A673 (cell line): ENCODE measurements at regions not wholly inside any gene's neighbourhood (a gene's known extent, or its start where the extent isn't known, plus 50 kb on each side); places are given as distances from the start of the nearest gene placed in this dataset.

Experiments used
- BruUV-seq: library from RNA; stranded (reverse); fragments of 400-500 nt; replicated peaks from 2 replicates; lab custom pipeline; 2021; lab: Mats Ljungman, UMichigan
- CTCF ChIA-PET: fragments of 300-600 bp; sonication (Branson Sonifier 250); formaldehyde crosslinking; loops from one replicate; lab custom pipeline; 2022; ENCODE audit warnings: antibody characterized with exemption; lab: Charles Lee
- POLR2A ChIA-PET: fragments of 300-600 bp; sonication (Branson Sonifier 250); formaldehyde crosslinking; loops from one replicate; lab custom pipeline; 2022; ENCODE audit warnings: antibody characterized with exemption; ENCODE audit not compliant: low non-redundant PET; lab: Charles Lee
- DNase-seq: peaks from one replicate; pipeline ENCODE4 v3.0.0-alpha.2; 2015; ENCODE audit warnings: low spot score
- H3K27ac ChIP-seq: fragments of 200-600 bp; sonication (generic); 2 replicates; pipeline ENCODE4 v1.5.1; 2016; ENCODE audit warnings: mixed run types, low read depth, mild to moderate bottlenecking, mixed read lengths, antibody characterized with exemption, low read length; ENCODE audit not compliant: poor library complexity, severe bottlenecking
- H3K27me3 ChIP-seq: fragments of 200-600 bp; sonication (generic); replicated peaks from 2 replicates; pipeline ENCODE4 v1.6.1; 2017; ENCODE audit warnings: mixed run types, low read depth, mild to moderate bottlenecking, mixed read lengths, antibody characterized with exemption, low read length; ENCODE audit not compliant: insufficient read depth, poor library complexity
- H3K36me3 ChIP-seq: fragments of 200-600 bp; sonication (generic); 2 replicates; pipeline ENCODE4 v1.6.1; 2016; ENCODE audit warnings: mixed run types, mild to moderate bottlenecking, mixed read lengths, antibody characterized with exemption, low read length; ENCODE audit not compliant: insufficient read depth, poor library complexity, severe bottlenecking
- H3K4me1 ChIP-seq: fragments of 200-600 bp; sonication (generic); 2 replicates; pipeline ENCODE4 v1.6.1; 2017; ENCODE audit warnings: mixed run types, mild to moderate bottlenecking, mixed read lengths, antibody characterized with exemption, low read length; ENCODE audit not compliant: insufficient read depth, poor library complexity, severe bottlenecking
- H3K4me3 ChIP-seq: fragments of 200-600 bp; sonication (generic); 2 replicates; pipeline ENCODE4 v1.5.1; 2016; ENCODE audit warnings: low read depth, mixed run types, mild to moderate bottlenecking, mixed read lengths, low read length; ENCODE audit not compliant: poor library complexity, severe bottlenecking
- H3K9me3 ChIP-seq: fragments of 200-600 bp; sonication (generic); 2 replicates; pipeline ENCODE4 v1.6.1; 2016; ENCODE audit warnings: mixed run types, low read depth, mild to moderate bottlenecking, mixed read lengths, antibody characterized with exemption, low read length; ENCODE audit not compliant: poor library complexity, severe bottlenecking
- EZH2 ChIP-seq: fragments of 200-600 bp; sonication (generic); IDR thresholded peaks from 2 replicates; pipeline ENCODE4 v1.6.1; 2017; ENCODE audit warnings: borderline replicate concordance, low read depth, mild to moderate bottlenecking, mixed read lengths, antibody characterized with exemption, low read length; ENCODE audit not compliant: poor library complexity, severe bottlenecking
- intact Hi-C: fragments of 100-400 bp; cut with micrococcal nuclease; formaldehyde crosslinking; loops from one replicate; pipeline ENCODE4 v1.10.0; 2022; ENCODE audit not compliant: unreplicated experiment
- TF ChIP-seq, protein P1 (sequence below): fragments of 300-800, 200-600 bp; sonication (generic); conservative IDR thresholded peaks from 2 replicates; pipeline ENCODE4 v1.5.1; 2017; ENCODE audit warnings: low read depth, mild to moderate bottlenecking, antibody characterized with exemption, low read length, moderate library complexity, mixed read lengths

DNA sequence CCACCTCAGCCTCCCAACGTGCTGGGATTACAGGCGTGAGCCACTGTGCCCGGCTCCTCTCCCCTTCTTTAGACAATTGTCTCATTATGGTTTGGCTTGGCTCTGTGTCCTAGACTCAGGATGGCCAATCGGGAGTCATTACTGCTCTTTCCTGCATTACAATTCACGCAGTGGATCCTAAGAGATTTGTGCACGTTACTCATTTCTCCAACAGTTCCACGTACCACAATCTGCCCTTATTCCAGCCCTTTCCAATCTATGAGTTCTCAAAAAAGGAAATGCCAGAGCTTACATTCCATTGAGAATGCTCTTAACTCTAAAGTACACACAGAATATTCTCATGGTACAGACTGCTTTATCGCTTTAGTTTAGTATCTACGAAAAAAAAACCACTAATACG lies 357.0 kb downstream of the GPATCH2 start:
- Histone ChIP-seq H3K36me3 (no peaks in the 10 kb centered on the region), H3K4me3 (no peak overlapping the region), H3K27me3 (no peaks in the 10 kb centered on the region), H3K27ac (no peak overlapping the region), H3K9me3 (no peaks in the 10 kb centered on the region), H3K4me1 (no peaks in the 10 kb centered on the region)
- ChIA-PET POLR2A (no interaction called here), CTCF (no interaction called here)
- TF ChIP-seq EZH2, result no peak
- TF ChIP-seq, protein P1, sequence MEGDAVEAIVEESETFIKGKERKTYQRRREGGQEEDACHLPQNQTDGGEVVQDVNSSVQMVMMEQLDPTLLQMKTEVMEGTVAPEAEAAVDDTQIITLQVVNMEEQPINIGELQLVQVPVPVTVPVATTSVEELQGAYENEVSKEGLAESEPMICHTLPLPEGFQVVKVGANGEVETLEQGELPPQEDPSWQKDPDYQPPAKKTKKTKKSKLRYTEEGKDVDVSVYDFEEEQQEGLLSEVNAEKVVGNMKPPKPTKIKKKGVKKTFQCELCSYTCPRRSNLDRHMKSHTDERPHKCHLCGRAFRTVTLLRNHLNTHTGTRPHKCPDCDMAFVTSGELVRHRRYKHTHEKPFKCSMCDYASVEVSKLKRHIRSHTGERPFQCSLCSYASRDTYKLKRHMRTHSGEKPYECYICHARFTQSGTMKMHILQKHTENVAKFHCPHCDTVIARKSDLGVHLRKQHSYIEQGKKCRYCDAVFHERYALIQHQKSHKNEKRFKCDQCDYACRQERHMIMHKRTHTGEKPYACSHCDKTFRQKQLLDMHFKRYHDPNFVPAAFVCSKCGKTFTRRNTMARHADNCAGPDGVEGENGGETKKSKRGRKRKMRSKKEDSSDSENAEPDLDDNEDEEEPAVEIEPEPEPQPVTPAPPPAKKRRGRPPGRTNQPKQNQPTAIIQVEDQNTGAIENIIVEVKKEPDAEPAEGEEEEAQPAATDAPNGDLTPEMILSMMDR, result no peak
- DNase-seq, result no peak
- BruUV-seq, result no TSS peak
- intact Hi-C loops, result no loop called here

DNA sequence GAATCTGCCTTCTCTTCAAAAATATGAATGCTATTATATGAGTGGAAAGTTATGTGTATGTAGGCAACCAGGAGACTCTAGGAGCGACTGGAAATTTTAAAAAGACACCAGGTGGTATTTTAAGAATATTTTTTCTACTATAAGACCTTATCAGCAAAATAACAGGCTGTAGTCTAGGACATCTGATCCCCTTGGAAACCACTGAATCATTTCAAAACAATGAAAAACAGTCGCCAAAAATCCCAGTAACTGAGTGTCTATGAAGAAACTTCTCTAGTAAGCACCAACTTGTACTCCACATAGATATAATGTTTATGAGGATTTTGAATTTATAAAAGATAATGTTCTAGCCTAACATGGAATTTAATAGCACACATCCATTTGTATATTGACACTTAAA lies 358.5 kb downstream of the GPATCH2 start:
- H3K27me3 ChIP-seq, result no peaks in the 10 kb centered on the region
- CTCF ChIA-PET, result no interaction called here
- TF ChIP-seq EZH2, result no peak
- TF ChIP-seq, protein P1, result no peak
- no peaks in the 10 kb centered on the region for H3K9me3 ChIP-seq
- H3K4me1 ChIP-seq, result no peaks in the 10 kb centered on the region
- H3K36me3 ChIP-seq, result no peaks in the 10 kb centered on the region
- no TSS peak for BruUV-seq
- intact Hi-C loops, result no loop called here
- no peak for DNase-seq
- POLR2A ChIA-PET, result no interaction called here
- no peak overlapping the region for H3K4me3 ChIP-seq
- H3K27ac ChIP-seq, result no peak overlapping the region

DNA sequence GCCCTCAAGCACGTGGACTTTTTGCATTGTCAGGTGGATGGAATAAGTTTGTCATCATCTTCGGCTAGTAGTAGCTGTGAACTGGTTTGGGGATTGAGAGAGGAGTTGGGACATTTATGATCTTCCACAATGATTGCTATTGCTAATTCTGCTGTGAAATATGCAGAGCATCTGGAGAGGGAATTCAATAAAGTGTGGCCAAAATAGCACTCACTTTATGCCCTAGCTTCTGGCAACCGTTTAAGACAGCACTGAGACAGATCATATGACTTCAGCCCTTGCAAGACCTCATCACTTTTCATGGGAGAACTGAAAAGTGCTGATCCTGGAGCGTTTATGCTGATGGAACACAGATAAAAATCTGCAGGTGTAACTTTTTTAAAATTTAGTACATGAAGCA lies 360.8 kb downstream of the GPATCH2 start:
- DNase-seq, result no peak
- intact Hi-C loops, result no loop called here
- Histone ChIP-seq H3K27me3 (no peaks in the 10 kb centered on the region), H3K27ac (no peak overlapping the region), H3K4me3 (no peak overlapping the region), H3K36me3 (no peaks in the 10 kb centered on the region), H3K9me3 (no peaks in the 10 kb centered on the region), H3K4me1 (no peaks in the 10 kb centered on the region)
- POLR2A ChIA-PET, result no interaction called here
- CTCF ChIA-PET, result no interaction called here
- TF ChIP-seq EZH2, result no peak
- TF ChIP-seq, protein P1, result no peak
- no TSS peak for BruUV-seq
